Peyer's patch (tissue), 4 donors: ENCODE measurements at regions not wholly inside any gene's neighbourhood (a gene's known extent, or its start where the extent isn't known, plus 50 kb on each side); places are given as distances from the start of the nearest gene placed in this dataset.

Experiments used
- DNase-seq, 3 donors: peaks; one replicate each; pipeline ENCODE4 v3.0.0-alpha.2; 2017 to 2019
- H3K27ac ChIP-seq, 4 donors: fragments of 200-600 bp; sonication (generic); one replicate each; pipeline ENCODE4 v1.5.1; 2016 to 2019
- H3K27me3 ChIP-seq, 2 donors: fragments of 200-600 bp; sonication (generic); one replicate each; pipeline ENCODE4 v1.5.1; 2019
- H3K36me3 ChIP-seq, 3 donors: fragments of 200-600 bp; sonication (generic); one replicate each; pipeline ENCODE4 v1.5.1; 2016 to 2019
- H3K4me1 ChIP-seq, 4 donors: fragments of 200-600 bp; sonication (generic); one replicate each; pipeline ENCODE4 v1.5.1; 2016 to 2019
- H3K4me3 ChIP-seq, 4 donors: fragments of 200-600 bp; sonication (generic); 1 replicate in 3 of 4; 2 replicates in 1 of 4; pipeline ENCODE4 v1.5.1; 2016 to 2019; ENCODE audit warnings: mild to moderate bottlenecking in 1 of 4
- H3K9me3 ChIP-seq, 4 donors: fragments of 200-600 bp; sonication (generic); one replicate each; pipeline ENCODE4 v1.5.1; 2016 to 2019; ENCODE audit warnings: mild to moderate bottlenecking in 1 of 4
- CTCF ChIP-seq, 6 experiments: fragments of 450-650 bp in 4 of 6; fragments of 200-600 bp in 2 of 6; sonication (generic) in 1 of 6; IDR thresholded peaks; one replicate each; pipeline ENCODE4 v1.5.1; 2017 to 2019; ENCODE audit warnings: antibody characterized with exemption in 6 of 6, mild to moderate bottlenecking in 3 of 6, moderate library complexity in 1 of 6
- POLR2A ChIP-seq, 2 donors: fragments of 450-650 bp; IDR thresholded peaks; one replicate each; pipeline ENCODE4 v1.5.1; 2017; ENCODE audit warnings: antibody characterized with exemption in 2 of 2, mild to moderate bottlenecking in 2 of 2, moderate library complexity in 2 of 2

GRCh38 chr5:110256298-110256697 lies 470.2 kb downstream of the TMEM232 start:
- Histone ChIP-seq H3K4me1 (peaks cover 0 to 4% (median 0%) of the 10 kb centered on the region in 4 donors), H3K9me3 (no peaks in the 10 kb centered on the region), H3K27ac (no peak overlapping the region), H3K36me3 (no peaks in the 10 kb centered on the region), H3K4me3 (no peak overlapping the region), H3K27me3 (no peaks in the 10 kb centered on the region)
- TF ChIP-seq CTCF (IDR thresholded peaks at IDR 0.05) = no peak
- TF ChIP-seq POLR2A (IDR thresholded peaks at IDR 0.05) = no peak
- DNase-seq = no peak

GRCh38 chr5:110257971-110258370 lies 468.5 kb downstream of the TMEM232 start:
- H3K36me3 ChIP-seq = no peaks in the 10 kb centered on the region
- TF ChIP-seq POLR2A (IDR thresholded peaks at IDR 0.05) (no peak), CTCF (IDR thresholded peaks at IDR 0.05) (no peak)
- H3K9me3 ChIP-seq = no peaks in the 10 kb centered on the region
- DNase-seq = no peak
- H3K4me3 ChIP-seq = no peak overlapping the region
- no peaks in the 10 kb centered on the region for H3K27me3 ChIP-seq
- H3K27ac ChIP-seq = no peak overlapping the region
- H3K4me1 ChIP-seq = peaks cover 0 to 4% (median 0%) of the 10 kb centered on the region in 4 donors

- TF ChIP-seq POLR2A (IDR thresholded peaks at IDR 0.05) (no peak), CTCF (IDR thresholded peaks at IDR 0.05) (no peak)
These were observed 467.8 kb downstream of the TMEM232 start for GRCh38 chr5:110258460-110259216.

GRCh38 chr5:110262749-110263148 lies 463.7 kb downstream of the TMEM232 start:
- Histone ChIP-seq H3K4me3 (no peak overlapping the region), H3K9me3 (no peaks in the 10 kb centered on the region), H3K27me3 (no peaks in the 10 kb centered on the region), H3K4me1 (peaks cover 0 to 4% (median 0%) of the 10 kb centered on the region in 4 donors), H3K36me3 (no peaks in the 10 kb centered on the region), H3K27ac (no peak overlapping the region)
- TF ChIP-seq POLR2A (IDR thresholded peaks at IDR 0.05) (no peak), CTCF (IDR thresholded peaks at IDR 0.05) (no peak)
- no peak for DNase-seq

More at GRCh38 chr5:110258460-110259216, 467.8 kb downstream of the TMEM232 start:
- Histone ChIP-seq H3K4me3 (no peak overlapping the region), H3K27me3 (no peaks in the 10 kb centered on the region), H3K4me1 (peaks cover 0 to 4% (median 0%) of the 10 kb centered on the region in 4 donors), H3K36me3 (no peaks in the 10 kb centered on the region), H3K9me3 (no peaks in the 10 kb centered on the region), H3K27ac (no peak overlapping the region)
- DNase-seq = no peak

GRCh38 chr5:110264661-110265060 lies 461.8 kb downstream of the TMEM232 start:
- no peak for DNase-seq
- TF ChIP-seq CTCF (IDR thresholded peaks at IDR 0.05) (no peak), POLR2A (IDR thresholded peaks at IDR 0.05) (no peak)
- H3K27me3 ChIP-seq = no peaks in the 10 kb centered on the region
- no peaks in the 10 kb centered on the region for H3K4me1 ChIP-seq
- no peaks in the 10 kb centered on the region for H3K36me3 ChIP-seq
- H3K9me3 ChIP-seq = no peaks in the 10 kb centered on the region
- no peak overlapping the region for H3K27ac ChIP-seq
- no peak overlapping the region for H3K4me3 ChIP-seq
